Esophagus muscularis mucosa (tissue), 4 donors: ENCODE measurements at regions not wholly inside any gene's neighbourhood (a gene's known extent, or its start where the extent isn't known, plus 50 kb on each side); places are given as distances from the start of the nearest gene placed in this dataset.

Experiments used
- CTCF ChIP-seq, 3 experiments: fragments of 200-600 bp in 2 of 3; fragments of 450-650 bp in 1 of 3; sonication (generic) in 2 of 3; IDR thresholded peaks; one replicate each; pipeline ENCODE4 v1.5.1; 2017 to 2019; ENCODE audit warnings: antibody characterized with exemption in 3 of 3, mild to moderate bottlenecking in 2 of 3, moderate library complexity in 1 of 3
- EP300 ChIP-seq: sonication (generic); formaldehyde crosslinking; IDR thresholded peaks from one replicate; pipeline ENCODE4 v1.6.1; 2017; ENCODE audit warnings: antibody characterized with exemption
- POLR2A ChIP-seq: fragments of 450-650 bp; IDR thresholded peaks from one replicate; pipeline ENCODE4 v1.6.1; 2017; ENCODE audit warnings: antibody characterized with exemption, moderate library complexity, mild to moderate bottlenecking, low read depth
- POLR2AphosphoS5 ChIP-seq, 2 donors: sonication (generic); formaldehyde crosslinking; IDR thresholded peaks; one replicate each; pipeline ENCODE4 v1.6.1; 2017; ENCODE audit warnings: antibody characterized with exemption in 2 of 2

GRCh38 chr12:90298289-90298948 lies 589.8 kb upstream of the ATP2B1 start:
- no peak for TF ChIP-seq CTCF (IDR thresholded peaks at IDR 0.05)
- no peak for TF ChIP-seq POLR2A
- TF ChIP-seq EP300 = no peak
- TF ChIP-seq POLR2AphosphoS5 (IDR thresholded peaks at IDR 0.05) = no peak
